H1 (cell line): ENCODE measurements at regions not wholly inside any gene's neighbourhood (a gene's known extent, or its start where the extent isn't known, plus 50 kb on each side); places are given as distances from the start of the nearest gene placed in this dataset.

Experiments
- CTCF ChIA-PET: fragments of 300-600 bp; sonication (Branson Sonifier 250); formaldehyde crosslinking; loops from one replicate; lab custom pipeline; 2021; ENCODE audit not compliant: partially characterized antibody; lab: Charles Lee
- POLR2A ChIA-PET: fragments of 300-600 bp; sonication (Branson Sonifier 250); formaldehyde crosslinking; loops from one replicate; lab custom pipeline; 2021; ENCODE audit warnings: inconsistent platforms; ENCODE audit not compliant: partially characterized antibody; lab: Charles Lee
- DNase-seq, 2 experiments: peaks; one replicate each; pipeline versions ENCODE4 v3.0.0 to v3.0.0-alpha.2; 2010 to 2022; ENCODE audit warnings: low spot score in 2 of 2, low read depth in 1 of 2, mixed read lengths in 1 of 2
- FAIRE-seq: peaks from 2 replicates; lab custom pipeline; 2011; peaks lifted over from hg19 to GRCh38; lab: Jason Lieb, UNC
- H2AFZ ChIP-seq: 2 replicates; pipeline ENCODE4 v1.8.1; 2012; ENCODE audit warnings: low read length, inconsistent platforms
- H2AK5ac ChIP-seq: 2 replicates; pipeline ENCODE4 v1.6.1; 2013; ENCODE audit warnings: low read depth, low read length
- H2BK120ac ChIP-seq: replicated peaks from 2 replicates; pipeline ENCODE3; 2013; ENCODE audit warnings: low read depth, low read length, inconsistent platforms
- H2BK12ac ChIP-seq: 2 replicates; pipeline ENCODE4 v1.6.1; 2013; ENCODE audit warnings: low read depth, low read length
- H2BK15ac ChIP-seq: 2 replicates; pipeline ENCODE4 v1.6.1; 2013; ENCODE audit warnings: low read length
- H2BK20ac ChIP-seq: 2 replicates; pipeline ENCODE4 v1.6.1; 2013; ENCODE audit warnings: low read length
- H2BK5ac ChIP-seq: 2 replicates; pipeline ENCODE4 v1.6.1; 2013; ENCODE audit warnings: low read depth, low read length
- H3K14ac ChIP-seq: 2 replicates; pipeline ENCODE4 v1.6.1; 2013; ENCODE audit warnings: inconsistent platforms; ENCODE audit not compliant: insufficient read length
- H3K18ac ChIP-seq: 2 replicates; pipeline ENCODE4 v1.6.1; 2013; ENCODE audit warnings: low read length; ENCODE audit errors: extremely low read depth
- H3K23ac ChIP-seq: 2 replicates; pipeline ENCODE4 v1.6.1; 2013; ENCODE audit warnings: inconsistent platforms; ENCODE audit not compliant: insufficient read length
- H3K23me2 ChIP-seq: 2 replicates; pipeline ENCODE4 v1.6.1; 2013; ENCODE audit warnings: low read depth, low read length
- H3K27ac ChIP-seq: 2 replicates; pipeline ENCODE4 v1.6.1; 2011; ENCODE audit warnings: low read depth, low read length, inconsistent platforms
- H3K27me3 ChIP-seq, 4 experiments: replicated peaks in 1 of 4; 1 replicate in 1 of 4; 2 replicates in 3 of 4; pipeline versions ENCODE4 v1.6.1 to v1.8.1; 2011 to 2013; ENCODE audit warnings: low read length in 3 of 4, mild to moderate bottlenecking in 3 of 4, inconsistent platforms in 2 of 4, mixed read lengths in 2 of 4, moderate library complexity in 1 of 4; ENCODE audit not compliant: control insufficient read depth in 3 of 4, insufficient read depth in 3 of 4; ENCODE audit errors: extremely low read depth in 1 of 4
- H3K36me3 ChIP-seq, 4 experiments: 2 replicates each; pipeline versions ENCODE4 v1.6.1 to v1.8.1; 2011 to 2013; ENCODE audit warnings: mild to moderate bottlenecking in 4 of 4, low read length in 3 of 4, moderate library complexity in 2 of 4, control low read depth in 1 of 4, inconsistent platforms in 1 of 4; ENCODE audit not compliant: insufficient read depth in 4 of 4, control insufficient read depth in 2 of 4
- H3K4ac ChIP-seq: replicated peaks from 2 replicates; pipeline ENCODE3; 2013; ENCODE audit warnings: low read length, low read depth, mixed read lengths, inconsistent platforms; ENCODE audit not compliant: insufficient read length
- H3K4me1 ChIP-seq, 4 experiments: replicated peaks in 1 of 4; 1 replicate in 1 of 4; 2 replicates in 3 of 4; pipeline versions ENCODE4 v1.6.1 to v1.8.1; 2011 to 2013; ENCODE audit warnings: low read length in 3 of 4, inconsistent platforms in 2 of 4, mixed read lengths in 1 of 4; ENCODE audit not compliant: insufficient read depth in 4 of 4, control insufficient read depth in 3 of 4
- H3K4me2 ChIP-seq, 2 experiments: 2 replicates each; pipeline versions ENCODE4 v1.6.1 to v1.8.1; 2011 to 2013; ENCODE audit warnings: low read depth in 2 of 2, low read length in 2 of 2, control low read depth in 1 of 2, inconsistent platforms in 1 of 2, mild to moderate bottlenecking in 1 of 2; ENCODE audit not compliant: insufficient read depth in 1 of 2
- H3K4me3 ChIP-seq, 4 experiments: fragments of 200-600, 300-600 bp in 1 of 4; sonication (generic), shearing (Covaris generic), sonication (Bioruptor Twin) in 1 of 4; 2 replicates each; pipeline versions ENCODE4 v1.5.1 to v1.8.1; 2011 to 2016; ENCODE audit warnings: low read length in 4 of 4, low read depth in 3 of 4, control low read depth in 2 of 4, inconsistent platforms in 2 of 4, mild to moderate bottlenecking in 2 of 4, mixed read lengths in 1 of 4, moderate library complexity in 1 of 4; ENCODE audit not compliant: insufficient read depth in 2 of 4; ENCODE audit errors: extremely low read depth in 1 of 4
- H3K56ac ChIP-seq: replicated peaks from 2 replicates; pipeline ENCODE3; 2013; ENCODE audit warnings: low read depth, mild to moderate bottlenecking, mixed read lengths, low read length, inconsistent platforms; ENCODE audit not compliant: insufficient read length
- H3K79me1 ChIP-seq: 2 replicates; pipeline ENCODE4 v1.6.1; 2013; ENCODE audit warnings: low read depth, low read length, control low read depth
- H3K79me2 ChIP-seq, 2 experiments: 2 replicates each; pipeline versions ENCODE4 v1.6.1 to v1.8.1; 2012 to 2013; ENCODE audit warnings: low read length in 2 of 2, mild to moderate bottlenecking in 2 of 2, inconsistent platforms in 1 of 2; ENCODE audit not compliant: insufficient read depth in 2 of 2, control insufficient read depth in 1 of 2
- H3K9ac ChIP-seq, 4 experiments: replicated peaks in 1 of 4; 1 replicate in 1 of 4; 2 replicates in 3 of 4; pipeline versions ENCODE4 v1.6.1 to v1.8.1; 2011 to 2013; ENCODE audit warnings: low read depth in 3 of 4, low read length in 3 of 4, control low read depth in 2 of 4, mild to moderate bottlenecking in 2 of 4, moderate library complexity in 2 of 4, inconsistent platforms in 1 of 4; ENCODE audit errors: extremely low read depth in 1 of 4
- H3K9me3 ChIP-seq, 2 experiments: 2 replicates each; pipeline versions ENCODE4 v1.6.1 to v1.8.1; 2012 to 2013; ENCODE audit warnings: mild to moderate bottlenecking in 2 of 2, moderate library complexity in 2 of 2, control low read depth in 1 of 2, inconsistent platforms in 1 of 2, low read depth in 1 of 2, low read length in 1 of 2, mixed read lengths in 1 of 2; ENCODE audit not compliant: insufficient read depth in 2 of 2
- H4K20me1 ChIP-seq, 2 experiments: replicated peaks in 1 of 2; 2 replicates each; pipeline versions ENCODE3 to v1.8.1; 2011 to 2013; ENCODE audit warnings: inconsistent platforms in 2 of 2, low read length in 2 of 2, mild to moderate bottlenecking in 1 of 2; ENCODE audit not compliant: insufficient read depth in 2 of 2, control insufficient read depth in 1 of 2
- H4K5ac ChIP-seq: 2 replicates; pipeline ENCODE4 v1.6.1; 2013; ENCODE audit warnings: low read length, low read depth, mixed read lengths, inconsistent platforms; ENCODE audit not compliant: insufficient read length
- H4K8ac ChIP-seq: 2 replicates; pipeline ENCODE4 v1.8.0; 2013; ENCODE audit warnings: mild to moderate bottlenecking, moderate library complexity, low read length, inconsistent platforms; ENCODE audit not compliant: insufficient read depth; ENCODE audit errors: extremely low read depth
- H4K91ac ChIP-seq: replicated peaks from 2 replicates; pipeline ENCODE3; 2013; ENCODE audit warnings: low read length, mixed read lengths, inconsistent platforms; ENCODE audit not compliant: insufficient read length
- TAF1 ChIP-seq: IDR thresholded peaks from 2 replicates; pipeline ENCODE4 v1.6.1; 2011; ENCODE audit warnings: mild to moderate bottlenecking, low read depth, low read length
- WGBS, 2 experiments: shearing (Covaris generic) in 1 of 2; methylation state at CpG; one replicate each; pipeline versions ENCODE4 v1.1.6 to v1.1.7; 2013 to 2015; ENCODE audit warnings: low lambda C conversion rate in 2 of 2, mixed read lengths in 2 of 2, inconsistent platforms in 1 of 2, low coverage in 1 of 2, missing lambda C conversion rate in 1 of 2; ENCODE audit not compliant: insufficient replicate concordance in 2 of 2, insufficient coverage in 1 of 2, insufficient read length in 1 of 2; ENCODE audit errors: extremely low coverage in 1 of 2, missing lambda C conversion rate in 1 of 2; 5-methylcytosine and 5-hydroxymethylcytosine counted together

GRCh38 chr6:105850261-105851112, 235.6 kb upstream of the PRDM1 start:
- no peak overlapping the region for H3K14ac ChIP-seq
- CTCF ChIA-PET, result interaction anchor here (3.1 kb wide), 1 partner anchor 15 kb away, joined by 11 read pairs; no protein-coding TSS in a partner anchor
- no peak overlapping the region for H3K4ac ChIP-seq
- no peak overlapping the region for H2BK20ac ChIP-seq
- H4K5ac ChIP-seq, result no peak overlapping the region
- no peak overlapping the region for H3K4me3 ChIP-seq
- H2BK5ac ChIP-seq, result no peak overlapping the region
- POLR2A ChIA-PET, result no interaction called here
- H4K20me1 ChIP-seq, result no peaks in the 10 kb centered on the region
- no peaks in the 10 kb centered on the region for H3K79me1 ChIP-seq
- H3K23me2 ChIP-seq, result no peaks in the 10 kb centered on the region
- no peak for DNase-seq
- no peak overlapping the region for H3K23ac ChIP-seq
- no peak for FAIRE-seq
- no peak overlapping the region for H2BK15ac ChIP-seq
- H2AK5ac ChIP-seq, result no peak overlapping the region
- 87% methylated on average over 11 of the region's 11 CpGs; no CpG with 5 or more reads in 1 of the 2 experiments for WGBS, 2 experiments
- no peak overlapping the region for H3K27ac ChIP-seq
- H2BK12ac ChIP-seq, result no peak overlapping the region
- no peak overlapping the region for H2BK120ac ChIP-seq
- no peak overlapping the region for H3K18ac ChIP-seq
- H2AFZ ChIP-seq, result no peak overlapping the region
- no peak overlapping the region for H3K9ac ChIP-seq
- no peak overlapping the region for H3K56ac ChIP-seq
- no peak overlapping the region for H3K4me2 ChIP-seq
- no peaks in the 10 kb centered on the region for H3K36me3 ChIP-seq
- H3K9me3 ChIP-seq, result peaks cover 0 to 11% of the 10 kb centered on the region in 2 experiments; a peak in 1 of 4 replicates
- no peaks in the 10 kb centered on the region for H3K4me1 ChIP-seq
- H4K91ac ChIP-seq, result no peak overlapping the region
- H3K79me2 ChIP-seq, result no peaks in the 10 kb centered on the region
- no peak overlapping the region for H4K8ac ChIP-seq
- no peaks in the 10 kb centered on the region for H3K27me3 ChIP-seq
- TF ChIP-seq TAF1, result no peak
